HepG2 (cell line): ENCODE measurements at regions not wholly inside any gene's neighbourhood (a gene's known extent, or its start where the extent isn't known, plus 50 kb on each side); places are given as distances from the start of the nearest gene placed in this dataset.

Source experiments
- ATAC-seq: fragments of 200-7000 bp; cut with Tn5 transposase; 3 replicates; pipeline ENCODE4 v1.9.1; 2020; ENCODE audit warnings: mild to moderate bottlenecking, moderate library complexity
- BruUV-seq: library from RNA; stranded (reverse); fragments of 400-500 nt; replicated peaks from 2 replicates; lab custom pipeline; 2021; lab: Mats Ljungman, UMichigan
- CTCF ChIA-PET: fragments of 300-600 bp; formaldehyde crosslinking; extraction: SDS; loops from one replicate; lab custom pipeline; 2021; ENCODE audit warnings: low total read pairs, inconsistent platforms, low intra/inter-chr PET ratio; lab: Yijun Ruan, JAX
- POLR2A ChIA-PET: fragments of 350-600 bp; sonication (Branson Sonifier 250); formaldehyde crosslinking; loops from one replicate; lab custom pipeline; 2020; ENCODE audit warnings: antibody characterized with exemption, inconsistent platforms; lab: Yijun Ruan, JAX
- DNase-seq: peaks from one replicate; pipeline ENCODE4 v3.0.0-alpha.2; 2015; ENCODE audit warnings: low spot score
- FAIRE-seq: peaks from 3 replicates; lab custom pipeline; 2011; peaks lifted over from hg19 to GRCh38; lab: Jason Lieb, UNC
- H2AFZ ChIP-seq: one replicate; pipeline ENCODE4 v1.6.1; 2011; ENCODE audit warnings: low read length, inconsistent platforms
- H3K27ac ChIP-seq: fragments of 300-600 bp; 3 replicates; pipeline ENCODE4 v1.8.0; 2011; ENCODE audit warnings: mixed run types, mild to moderate bottlenecking, mixed read lengths, low read length, inconsistent platforms; ENCODE audit not compliant: insufficient read depth; ENCODE audit errors: extremely low read length
- H3K27me3 ChIP-seq, 2 experiments: fragments of 200-600 bp in 1 of 2; 2 replicates in 1 of 2; 3 replicates in 1 of 2; pipeline versions ENCODE4 v1.6.0 to v1.8.0; 2011; ENCODE audit warnings: low read length in 2 of 2, mild to moderate bottlenecking in 2 of 2, moderate library complexity in 2 of 2, inconsistent platforms in 1 of 2; ENCODE audit not compliant: insufficient read depth in 2 of 2, control insufficient read depth in 1 of 2
- H3K36me3 ChIP-seq, 2 experiments: fragments of 200-600 bp in 1 of 2; replicated peaks in 1 of 2; 2 replicates in 1 of 2; 3 replicates in 1 of 2; pipeline versions ENCODE4 v1.5.1 to v1.8.0; 2011; ENCODE audit warnings: low read length in 2 of 2, inconsistent platforms in 1 of 2; ENCODE audit not compliant: insufficient read depth in 2 of 2, control insufficient read depth in 1 of 2
- H3K4me1 ChIP-seq: 2 replicates; pipeline ENCODE4 v1.5.1; 2012; ENCODE audit warnings: low read length, inconsistent platforms; ENCODE audit not compliant: insufficient read depth
- H3K4me2 ChIP-seq: 2 replicates; pipeline ENCODE4 v1.6.0; 2011; ENCODE audit warnings: low read depth, low read length, inconsistent platforms
- H3K4me3 ChIP-seq, 3 experiments: fragments of 200-600 bp in 1 of 3; sonication (generic), shearing (Covaris generic) in 1 of 3; replicated peaks in 1 of 3; 2 replicates each; pipeline ENCODE4 v1.5.1; 2011 to 2016; ENCODE audit warnings: low read length in 3 of 3, inconsistent platforms in 2 of 3, low read depth in 2 of 3, mild to moderate bottlenecking in 2 of 3, control low read depth in 1 of 3, mixed read lengths in 1 of 3; ENCODE audit not compliant: insufficient read depth in 1 of 3
- H3K79me2 ChIP-seq: one replicate; pipeline ENCODE4 v1.6.1; 2011; ENCODE audit warnings: low read length, inconsistent platforms; ENCODE audit not compliant: insufficient read depth
- H3K9ac ChIP-seq: 2 replicates; pipeline ENCODE4 v1.6.0; 2011; ENCODE audit warnings: mild to moderate bottlenecking, low read depth, low read length, inconsistent platforms; ENCODE audit not compliant: insufficient read depth
- H3K9me3 ChIP-seq: 2 replicates; pipeline ENCODE4 v1.5.1; 2012; ENCODE audit warnings: mild to moderate bottlenecking, low read length
- H4K20me1 ChIP-seq: 2 replicates; pipeline ENCODE4 v1.6.0; 2011; ENCODE audit warnings: inconsistent platforms, mild to moderate bottlenecking, low read length, moderate library complexity; ENCODE audit not compliant: insufficient read depth
- ATM ChIP-seq: fragments of 450-650 bp; IDR thresholded peaks from 2 replicates; pipeline ENCODE4 v1.7.1; 2017; ENCODE audit warnings: mild to moderate bottlenecking, borderline replicate concordance
- ELF1 ChIP-seq: sonication (generic); formaldehyde crosslinking; IDR thresholded peaks from 2 replicates; pipeline ENCODE4 v1.4.0; 2020; ENCODE audit warnings: missing genetic modification reagents
- HNF4A ChIP-seq: sonication (generic); formaldehyde crosslinking; IDR thresholded peaks from 2 replicates; pipeline ENCODE4 v1.4.0; 2020; ENCODE audit warnings: missing genetic modification reagents
- HNF4G ChIP-seq, 2 experiments: sonication (generic) in 1 of 2; formaldehyde crosslinking in 1 of 2; IDR thresholded peaks; 2 replicates each; pipeline versions ENCODE4 v1.4.0 to v1.6.1; 2011 to 2020; ENCODE audit warnings: borderline replicate concordance in 2 of 2, low read depth in 2 of 2, mild to moderate bottlenecking in 2 of 2, low read length in 1 of 2, missing genetic modification reagents in 1 of 2, moderate library complexity in 1 of 2
- MAFK ChIP-seq, 2 experiments: IDR thresholded peaks in 1 of 2; conservative IDR thresholded peaks in 1 of 2; 2 replicates each; pipeline ENCODE4 v1.6.1; 2011; ENCODE audit warnings: improper control_type of control experiment in 2 of 2, low read length in 2 of 2
- NR2F2 ChIP-seq: IDR thresholded peaks from 2 replicates; pipeline ENCODE4 v1.6.1; 2012; ENCODE audit warnings: low read depth, inconsistent platforms, borderline replicate concordance
- WGBS: methylation state at CpG from one replicate; pipeline ENCODE4 v1.1.6; 2017; ENCODE audit warnings: low lambda C conversion rate; 5-methylcytosine and 5-hydroxymethylcytosine counted together
- in situ Hi-C: cut with HindIII; loops from 2 replicates; pipeline ENCODE4 v1.10.0; 2017; ENCODE audit warnings: low pct_unique_long_range_greater_than_20kb; ENCODE audit not compliant: extremely low pct_ligation_motif_present
- intact Hi-C: fragments of 100-400 bp; cut with micrococcal nuclease; formaldehyde crosslinking; loops from one replicate; pipeline ENCODE4 v1.10.0; 2022; ENCODE audit not compliant: unreplicated experiment
- TF ChIP-seq, protein P1 (sequence below): sonication (generic); formaldehyde crosslinking; IDR thresholded peaks from 2 replicates; pipeline ENCODE4 v1.8.0; 2022; ENCODE audit warnings: mild to moderate bottlenecking, missing genetic modification reagents, borderline replicate concordance

DNA sequence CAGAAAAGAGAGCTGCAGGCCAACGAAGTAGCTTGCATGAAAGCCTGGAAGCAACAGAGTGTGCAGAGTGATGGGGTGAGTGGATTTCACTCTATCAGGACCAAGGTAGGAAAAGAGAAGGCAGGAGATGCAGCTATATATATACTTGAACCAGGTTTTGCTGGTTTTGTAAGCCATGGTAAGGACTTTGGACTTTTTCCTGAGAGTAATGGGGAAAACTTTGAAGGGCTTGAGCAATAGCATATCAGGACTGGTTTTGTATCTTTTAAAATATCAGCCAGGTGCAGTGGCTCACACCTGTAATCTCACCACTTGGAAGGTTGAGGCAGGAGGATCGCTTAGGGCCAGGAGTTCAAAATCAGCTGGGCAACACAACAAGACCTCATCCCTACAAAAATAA is 120.6 kb upstream of the NRP1 start (continued):
- TF ChIP-seq ELF1 (CRISPR knock-in tag): no peak
- peak; percentile 59 for TF ChIP-seq HNF4A (CRISPR knock-in tag)
- TF ChIP-seq HNF4G (IDR thresholded peaks at IDR 0.05; ENCODE audit: borderline replicate concordance, low read depth, low read length): peak; percentile 39; the same call in 1 of the 2 replicates
- TF ChIP-seq HNF4G (CRISPR knock-in tag; IDR thresholded peaks at IDR 0.05; ENCODE audit: borderline replicate concordance, low read depth): no peak
- TF ChIP-seq, all 625 proteins: peak for 5

DNA sequence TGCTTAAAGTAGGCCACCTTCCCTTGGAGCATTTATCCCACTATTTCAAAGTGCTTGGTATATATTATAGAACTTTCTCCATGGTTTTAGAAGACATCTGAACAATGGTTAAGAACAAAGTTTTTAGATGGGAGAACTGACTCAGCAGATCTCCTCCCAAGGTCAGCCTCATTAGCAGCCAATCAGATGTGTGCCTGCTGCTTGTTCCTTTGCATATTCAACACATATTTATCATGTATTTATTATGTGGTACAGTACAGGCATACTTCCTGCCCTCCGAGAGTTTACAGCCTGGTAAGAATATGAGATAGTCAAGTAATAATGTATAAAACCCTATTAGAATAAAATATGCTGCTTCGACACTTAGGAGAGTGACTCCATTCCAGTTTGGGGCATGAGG is 120.1 kb upstream of the NRP1 start:
- ChIA-PET CTCF (no interaction called here), POLR2A (no interaction called here)
- H3K9me3 ChIP-seq: no peaks in the 10 kb centered on the region
- ATAC-seq: no peak
- TF ChIP-seq, protein P1, sequence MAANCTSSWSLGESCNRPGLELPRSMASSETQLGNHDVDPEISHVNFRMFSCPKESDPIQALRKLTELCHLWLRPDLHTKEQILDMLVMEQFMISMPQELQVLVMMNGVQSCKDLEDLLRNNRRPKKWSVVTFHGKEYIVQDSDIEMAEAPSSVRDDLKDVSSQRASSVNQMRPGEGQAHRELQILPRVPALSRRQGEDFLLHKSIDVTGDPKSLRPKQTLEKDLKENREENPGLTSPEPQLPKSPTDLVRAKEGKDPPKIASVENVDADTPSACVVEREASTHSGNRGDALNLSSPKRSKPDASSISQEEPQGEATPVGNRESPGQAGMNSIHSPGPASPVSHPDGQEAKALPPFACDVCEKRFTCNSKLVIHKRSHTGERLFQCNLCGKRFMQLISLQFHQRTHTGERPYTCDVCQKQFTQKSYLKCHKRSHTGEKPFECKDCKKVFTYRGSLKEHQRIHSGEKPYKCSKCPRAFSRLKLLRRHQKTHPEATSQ (CRISPR knock-in tag): no peak
- TF ChIP-seq ATM (no peak), MAFK (conservative IDR thresholded peaks at IDR 0.05 in 1 of 2, IDR thresholded peaks at IDR 0.05 in 1 of 2; ENCODE audit: low read length in 2 of 2) (0 out of 4 replicates have a peak, but pooled peaks of 1 of the 2 experiments have one; percentile 24), NR2F2 (no peak)
- BruUV-seq: no TSS peak
- 89% methylated on average over 2 of the region's 2 CpGs for whole genome bisulfite sequencing
- H4K20me1 ChIP-seq: no peaks in the 10 kb centered on the region
- H3K27me3 ChIP-seq: no peaks in the 10 kb centered on the region
- peaks cover 8% of the 10 kb centered on the region; the same call in 1 of the 2 replicates for H3K4me1 ChIP-seq
- intact Hi-C loops: no loop called here
- H3K4me2 ChIP-seq: no peak overlapping the region
- in situ Hi-C loops: no loop called here
- no peak overlapping the region for H3K4me3 ChIP-seq
- no peak overlapping the region for H3K9ac ChIP-seq
- H2AFZ ChIP-seq: no peak overlapping the region
- H3K79me2 ChIP-seq: no peaks in the 10 kb centered on the region
- H3K27ac ChIP-seq: no peak overlapping the region
- no peak for DNase-seq
- no peaks in the 10 kb centered on the region for H3K36me3 ChIP-seq
- FAIRE-seq: no peak
